Neuronal stem cell (in vitro differentiated cells): ENCODE measurements at regions not wholly inside any gene's neighbourhood (a gene's known extent, or its start where the extent isn't known, plus 50 kb on each side); places are given as distances from the start of the nearest gene placed in this dataset.
"Not testable (repeated sequence)": the region's sequence is repeated elsewhere in the genome, so short reads cannot be mapped to it uniquely, and the experiment has no call there.

Experiments
- DNase-seq: peaks from one replicate; pipeline ENCODE4 v3.0.0-alpha.2; 2013; ENCODE audit warnings: low spot score
- H2AFZ ChIP-seq: one replicate; pipeline ENCODE4 v1.6.1; 2013; ENCODE audit warnings: mild to moderate bottlenecking, low read length, inconsistent platforms
- H2AK5ac ChIP-seq: 2 replicates; pipeline ENCODE4 v1.6.1; 2013; ENCODE audit warnings: low read depth, mild to moderate bottlenecking, inconsistent platforms, low read length, moderate library complexity, mixed read lengths
- H2BK120ac ChIP-seq: 2 replicates; pipeline ENCODE4 v1.6.1; 2013; ENCODE audit warnings: low read depth, mild to moderate bottlenecking, inconsistent platforms, low read length, moderate library complexity, mixed read lengths
- H2BK12ac ChIP-seq: one replicate; pipeline ENCODE4 v1.6.1; 2013; ENCODE audit warnings: low read length, inconsistent platforms
- H2BK15ac ChIP-seq: 2 replicates; pipeline ENCODE4 v1.6.1; 2013; ENCODE audit warnings: mild to moderate bottlenecking, low read length, inconsistent platforms, mixed read lengths
- H2BK5ac ChIP-seq: one replicate; pipeline ENCODE4 v1.6.1; 2013; ENCODE audit warnings: inconsistent platforms, mild to moderate bottlenecking, low read length, moderate library complexity
- H3K14ac ChIP-seq: one replicate; pipeline ENCODE4 v1.6.1; 2013; ENCODE audit warnings: low read length, inconsistent platforms
- H3K18ac ChIP-seq: 2 replicates; pipeline ENCODE4 v1.6.1; 2013; ENCODE audit warnings: low read length, inconsistent platforms
- H3K23ac ChIP-seq: 2 replicates; pipeline ENCODE4 v1.6.1; 2013; ENCODE audit warnings: low read depth, mild to moderate bottlenecking, mixed read lengths, low read length, inconsistent platforms; ENCODE audit not compliant: poor library complexity
- H3K27ac ChIP-seq: replicated peaks from 3 replicates; pipeline ENCODE4 v1.5.1; 2013; ENCODE audit warnings: low read length, inconsistent platforms
- H3K27me3 ChIP-seq, 3 experiments: 2 replicates each; pipeline ENCODE4 v1.6.1; 2013; ENCODE audit warnings: low read length in 3 of 3, mild to moderate bottlenecking in 2 of 3, inconsistent platforms in 1 of 3, low read depth in 1 of 3, mixed read lengths in 1 of 3, moderate library complexity in 1 of 3; ENCODE audit not compliant: control insufficient read depth in 3 of 3, insufficient read depth in 3 of 3
- H3K36me3 ChIP-seq, 2 donors: replicated peaks in 1 of 2; 2 replicates each; pipeline ENCODE4 v1.6.1; 2013; ENCODE audit warnings: low read length in 2 of 2; ENCODE audit not compliant: control insufficient read depth in 2 of 2, insufficient read depth in 2 of 2
- H3K4ac ChIP-seq: 2 replicates; pipeline ENCODE4 v1.6.1; 2013; ENCODE audit warnings: inconsistent platforms, mild to moderate bottlenecking, low read length, moderate library complexity
- H3K4me1 ChIP-seq, 2 donors: 1 replicate in 1 of 2; 2 replicates in 1 of 2; pipeline ENCODE4 v1.6.1; 2013; ENCODE audit warnings: low read length in 2 of 2, low read depth in 1 of 2; ENCODE audit not compliant: control insufficient read depth in 2 of 2, insufficient read depth in 1 of 2
- H3K4me2 ChIP-seq: one replicate; pipeline ENCODE4 v1.6.1; 2013; ENCODE audit warnings: mild to moderate bottlenecking, low read length, inconsistent platforms; ENCODE audit not compliant: insufficient read depth, poor library complexity, severe bottlenecking
- H3K4me3 ChIP-seq, 2 donors: 2 replicates each; pipeline ENCODE4 v1.5.1; 2013; ENCODE audit warnings: low read length in 2 of 2, mild to moderate bottlenecking in 2 of 2, inconsistent platforms in 1 of 2, moderate library complexity in 1 of 2
- H3K79me1 ChIP-seq: one replicate; pipeline ENCODE4 v1.6.1; 2013; ENCODE audit warnings: low read depth, mild to moderate bottlenecking, inconsistent platforms, low read length, moderate library complexity
- H3K9ac ChIP-seq: one replicate; pipeline ENCODE4 v1.6.1; 2013; ENCODE audit warnings: mild to moderate bottlenecking, low read depth, low read length, inconsistent platforms; ENCODE audit not compliant: poor library complexity
- H3K9me3 ChIP-seq, 2 donors: replicated peaks in 1 of 2; 2 replicates each; pipeline versions ENCODE3 to v1.6.1; 2013; ENCODE audit warnings: low read length in 2 of 2, mild to moderate bottlenecking in 2 of 2, inconsistent platforms in 1 of 2, low read depth in 1 of 2, mixed read lengths in 1 of 2, moderate library complexity in 1 of 2; ENCODE audit not compliant: control insufficient read depth in 2 of 2, insufficient read depth in 1 of 2
- H4K8ac ChIP-seq: one replicate; pipeline ENCODE4 v1.6.1; 2013; ENCODE audit warnings: low read depth, mild to moderate bottlenecking, inconsistent platforms, low read length, moderate library complexity
- H4K91ac ChIP-seq: one replicate; pipeline ENCODE4 v1.6.1; 2013; ENCODE audit warnings: low read length, low read depth, mild to moderate bottlenecking, inconsistent platforms; ENCODE audit not compliant: poor library complexity
- WGBS, 2 donors: extraction: QIAGEN DNeasy Blood & Tissue Kit; methylation state at CpG; one replicate each; pipeline ENCODE4 v1.1.7; 2013; ENCODE audit warnings: missing lambda C conversion rate in 2 of 2, mixed read lengths in 1 of 2; ENCODE audit not compliant: insufficient read length in 2 of 2, insufficient replicate concordance in 1 of 2; ENCODE audit errors: extremely low coverage in 2 of 2; 5-methylcytosine and 5-hydroxymethylcytosine counted together

GRCh38 chr17:64791226-64791625 lies 128.1 kb downstream of the LRRC37A3 start:
- not testable (repeated sequence) for H3K27me3 ChIP-seq, H3K9me3 ChIP-seq, H2BK12ac ChIP-seq, H3K18ac ChIP-seq, H2AK5ac ChIP-seq, H3K14ac ChIP-seq, H3K4me1 ChIP-seq, H3K4ac ChIP-seq, H3K79me1 ChIP-seq, H3K27ac ChIP-seq, H3K4me3 ChIP-seq, H2BK120ac ChIP-seq, H2BK15ac ChIP-seq, H4K8ac ChIP-seq, H3K23ac ChIP-seq, H2BK5ac ChIP-seq, H4K91ac ChIP-seq, H2AFZ ChIP-seq, DNase-seq, H3K36me3 ChIP-seq, H3K9ac ChIP-seq, H3K4me2 ChIP-seq
- no CpG with 5 or more reads among the region's 12 CpGs for WGBS, 2 donors

GRCh38 chr17:64790690-64791089 lies 128.6 kb upstream of the SMURF2 start:
- not testable (repeated sequence) for H3K9ac ChIP-seq, H3K79me1 ChIP-seq, H2BK15ac ChIP-seq, H2AFZ ChIP-seq, H4K91ac ChIP-seq, H2BK5ac ChIP-seq, H3K27ac ChIP-seq, H2BK12ac ChIP-seq, H3K9me3 ChIP-seq, H3K4me3 ChIP-seq, DNase-seq, H3K23ac ChIP-seq, H2AK5ac ChIP-seq, H3K27me3 ChIP-seq, H3K4me1 ChIP-seq, H3K18ac ChIP-seq, H3K36me3 ChIP-seq, H3K4ac ChIP-seq, H3K4me2 ChIP-seq, H4K8ac ChIP-seq, H2BK120ac ChIP-seq, H3K14ac ChIP-seq
- WGBS, 2 donors: no CpG with 5 or more reads among the region's 5 CpGs

GRCh38 chr17:64790193-64790592 lies 128.1 kb upstream of the SMURF2 start:
- not testable (repeated sequence) for H2BK5ac ChIP-seq, H3K9ac ChIP-seq, H3K4me3 ChIP-seq, H3K27ac ChIP-seq, H3K36me3 ChIP-seq, H2AK5ac ChIP-seq, H3K4ac ChIP-seq, H2BK12ac ChIP-seq, H3K14ac ChIP-seq, H3K4me1 ChIP-seq, H3K27me3 ChIP-seq, H2BK15ac ChIP-seq, DNase-seq, H2AFZ ChIP-seq, H4K91ac ChIP-seq, H3K4me2 ChIP-seq, H4K8ac ChIP-seq, H3K23ac ChIP-seq, H2BK120ac ChIP-seq, H3K9me3 ChIP-seq, H3K79me1 ChIP-seq, H3K18ac ChIP-seq
- no CpG with 5 or more reads among the region's 5 CpGs for WGBS, 2 donors

GRCh38 chr17:64789061-64789445 lies 126.9 kb upstream of the SMURF2 start:
- H2BK120ac ChIP-seq, H3K27me3 ChIP-seq, H3K9ac ChIP-seq, H3K9me3 ChIP-seq, H3K4ac ChIP-seq, H3K23ac ChIP-seq, H3K4me2 ChIP-seq, H4K91ac ChIP-seq, H3K36me3 ChIP-seq, H2AK5ac ChIP-seq, H3K18ac ChIP-seq, H2BK12ac ChIP-seq, H3K27ac ChIP-seq, H3K79me1 ChIP-seq, H3K14ac ChIP-seq, H2BK5ac ChIP-seq, DNase-seq, H4K8ac ChIP-seq, H2BK15ac ChIP-seq, H3K4me1 ChIP-seq, H3K4me3 ChIP-seq, H2AFZ ChIP-seq: not testable (repeated sequence)
- WGBS, 2 donors: no CpG with 5 or more reads among the region's 8 CpGs
